ENCODE measurements at regions not wholly inside any gene's neighbourhood (a gene's known extent, or its start where the extent isn't known, plus 50 kb on each side); places are given as distances from the start of the nearest gene placed in this dataset.

- no peaks in the 10 kb centered on the region for H3K4me1 ChIP-seq
- DNase-seq (ENCODE audit: low spot score in 2 of 2) = no peak
- H3K27ac ChIP-seq = no peak overlapping the region
- TF ChIP-seq, protein P1, sequence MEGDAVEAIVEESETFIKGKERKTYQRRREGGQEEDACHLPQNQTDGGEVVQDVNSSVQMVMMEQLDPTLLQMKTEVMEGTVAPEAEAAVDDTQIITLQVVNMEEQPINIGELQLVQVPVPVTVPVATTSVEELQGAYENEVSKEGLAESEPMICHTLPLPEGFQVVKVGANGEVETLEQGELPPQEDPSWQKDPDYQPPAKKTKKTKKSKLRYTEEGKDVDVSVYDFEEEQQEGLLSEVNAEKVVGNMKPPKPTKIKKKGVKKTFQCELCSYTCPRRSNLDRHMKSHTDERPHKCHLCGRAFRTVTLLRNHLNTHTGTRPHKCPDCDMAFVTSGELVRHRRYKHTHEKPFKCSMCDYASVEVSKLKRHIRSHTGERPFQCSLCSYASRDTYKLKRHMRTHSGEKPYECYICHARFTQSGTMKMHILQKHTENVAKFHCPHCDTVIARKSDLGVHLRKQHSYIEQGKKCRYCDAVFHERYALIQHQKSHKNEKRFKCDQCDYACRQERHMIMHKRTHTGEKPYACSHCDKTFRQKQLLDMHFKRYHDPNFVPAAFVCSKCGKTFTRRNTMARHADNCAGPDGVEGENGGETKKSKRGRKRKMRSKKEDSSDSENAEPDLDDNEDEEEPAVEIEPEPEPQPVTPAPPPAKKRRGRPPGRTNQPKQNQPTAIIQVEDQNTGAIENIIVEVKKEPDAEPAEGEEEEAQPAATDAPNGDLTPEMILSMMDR (IDR thresholded peaks at IDR 0.05) = no peak
- no peak for TF ChIP-seq EP300 (IDR thresholded peaks at IDR 0.05)
- no peak for TF ChIP-seq POLR2A (IDR thresholded peaks at IDR 0.05)
- H3K9me3 ChIP-seq = no peaks in the 10 kb centered on the region
- WGBS, 2 donors = 63 to 65% methylated on average over 1 of the region's 1 CpG
- H3K36me3 ChIP-seq = no peaks in the 10 kb centered on the region
- H3K27me3 ChIP-seq = no peaks in the 10 kb centered on the region
- H3K4me3 ChIP-seq = no peak overlapping the region
Observed at GRCh38 chr4:59175617-59176016, 2024.5 kb upstream of the ADGRL3 start.

- H3K27me3 ChIP-seq = no peaks in the 10 kb centered on the region
- no peaks in the 10 kb centered on the region for H3K4me1 ChIP-seq
- H3K9me3 ChIP-seq = no peaks in the 10 kb centered on the region
- H3K36me3 ChIP-seq = no peaks in the 10 kb centered on the region
- no peak overlapping the region for H3K27ac ChIP-seq
- TF ChIP-seq, protein P1 (IDR thresholded peaks at IDR 0.05) = no peak
- TF ChIP-seq POLR2A (IDR thresholded peaks at IDR 0.05) (no peak), EP300 (IDR thresholded peaks at IDR 0.05) (no peak)
- H3K4me3 ChIP-seq = no peak overlapping the region
- no peak for DNase-seq (ENCODE audit: low spot score in 2 of 2)
Observed at GRCh38 chr4:59179372-59179771, 2020.8 kb upstream of the ADGRL3 start.

DNA sequence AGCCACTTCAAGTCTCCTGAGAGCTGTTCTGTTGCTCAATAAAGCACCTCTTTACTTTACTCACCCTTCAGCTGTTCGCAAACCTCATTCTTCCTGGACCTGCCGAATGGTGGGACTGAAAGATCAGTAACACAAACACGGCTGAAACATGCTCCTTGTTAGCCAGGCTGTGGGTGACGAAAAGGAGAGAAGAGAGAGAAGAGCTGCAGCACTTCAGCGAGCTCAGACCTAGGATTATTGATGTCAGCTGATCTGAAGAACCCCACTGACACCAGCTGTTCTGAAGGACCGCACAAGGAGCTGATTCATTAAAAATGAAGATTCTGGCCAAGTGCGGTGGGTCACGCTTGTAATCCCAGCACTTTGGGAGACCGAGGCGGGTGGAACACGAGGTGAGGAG lies 2020.0 kb upstream of the ADGRL3 start:
- Histone ChIP-seq H3K4me3 (no peak overlapping the region), H3K27ac (no peak overlapping the region), H3K4me1 (no peaks in the 10 kb centered on the region), H3K36me3 (no peaks in the 10 kb centered on the region), H3K9me3 (no peaks in the 10 kb centered on the region), H3K27me3 (no peaks in the 10 kb centered on the region)
- TF ChIP-seq, protein P1 (IDR thresholded peaks at IDR 0.05) = no peak
- no peak for TF ChIP-seq POLR2A (IDR thresholded peaks at IDR 0.05)
- TF ChIP-seq EP300 (IDR thresholded peaks at IDR 0.05) = no peak
- no peak for DNase-seq (ENCODE audit: low spot score in 2 of 2)
- 78 to 79% methylated on average over 11 of the region's 11 CpGs for WGBS, 2 donors

DNA sequence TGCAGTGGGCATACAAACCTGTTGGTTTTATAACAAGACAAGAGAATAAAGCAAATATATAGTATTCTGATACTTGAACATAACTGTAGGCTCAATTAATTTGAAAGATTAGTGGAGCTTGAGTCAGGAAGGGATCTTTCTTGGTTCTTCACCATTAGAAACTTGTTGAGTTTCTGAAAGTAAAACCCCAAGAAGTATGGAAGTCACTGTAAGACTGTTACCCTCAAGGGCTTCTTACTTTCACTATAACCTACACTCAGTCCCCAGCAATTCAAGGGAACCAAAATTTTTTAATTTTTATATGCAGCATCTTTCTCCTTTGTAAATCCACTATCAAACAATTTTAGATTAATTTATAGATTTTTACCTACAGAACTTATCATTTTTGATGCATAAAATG lies 2019.2 kb upstream of the ADGRL3 start:
- no peaks in the 10 kb centered on the region for H3K36me3 ChIP-seq
- no peak overlapping the region for H3K27ac ChIP-seq
- H3K27me3 ChIP-seq = no peaks in the 10 kb centered on the region
- DNase-seq (ENCODE audit: low spot score in 2 of 2) = no peak
- H3K9me3 ChIP-seq = no peaks in the 10 kb centered on the region
- TF ChIP-seq EP300 (IDR thresholded peaks at IDR 0.05) (no peak), POLR2A (IDR thresholded peaks at IDR 0.05) (no peak)
- TF ChIP-seq, protein P1 (IDR thresholded peaks at IDR 0.05) = no peak
- H3K4me1 ChIP-seq = no peaks in the 10 kb centered on the region
- H3K4me3 ChIP-seq = no peak overlapping the region

GRCh38 chr4:59195839-59196238 lies 2004.3 kb upstream of the ADGRL3 start:
- TF ChIP-seq POLR2A (IDR thresholded peaks at IDR 0.05) = no peak
- TF ChIP-seq EP300 (IDR thresholded peaks at IDR 0.05) = no peak
- TF ChIP-seq, protein P1 (IDR thresholded peaks at IDR 0.05) = no peak
- 21 to 27% methylated on average over 2 of the region's 2 CpGs for WGBS, 2 donors
- H3K27ac ChIP-seq = no peak overlapping the region
- no peaks in the 10 kb centered on the region for H3K36me3 ChIP-seq
- no peak overlapping the region for H3K4me3 ChIP-seq
- no peak for DNase-seq (ENCODE audit: low spot score in 2 of 2)
- H3K27me3 ChIP-seq = no peaks in the 10 kb centered on the region
- H3K9me3 ChIP-seq = no peaks in the 10 kb centered on the region
- H3K4me1 ChIP-seq = no peaks in the 10 kb centered on the region

Data from tibial nerve (tissue), 4 donors.